ENCODE measurements at regions not wholly inside any gene's neighbourhood (a gene's known extent, or its start where the extent isn't known, plus 50 kb on each side); places are given as distances from the start of the nearest gene placed in this dataset.
"Not testable (repeated sequence)": the region's sequence is repeated elsewhere in the genome, so short reads cannot be mapped to it uniquely, and the experiment has no call there.

GRCh38 chr11:54797906-54798305 lies 91.3 kb downstream of the OR4A5 start:
- H3K36me3 Mint-ChIP-seq (ENCODE audit: low read depth); DNase-seq; H3K27ac Mint-ChIP-seq; ATAC-seq; H3K4me3 Mint-ChIP-seq; H3K27me3 Mint-ChIP-seq; H3K4me1 Mint-ChIP-seq: not testable (repeated sequence)
- peaks cover 56% of the 10 kb centered on the region for H3K9me3 Mint-ChIP-seq

- no peaks in the 10 kb centered on the region for H3K4me1 Mint-ChIP-seq
- peaks cover 59% of the 10 kb centered on the region for H3K9me3 Mint-ChIP-seq
- DNase-seq (no peak), ATAC-seq (no peak)
- no peak overlapping the region for H3K4me3 Mint-ChIP-seq
- no peak overlapping the region for H3K27ac Mint-ChIP-seq
- H3K36me3 Mint-ChIP-seq (ENCODE audit: low read depth): peaks cover 2% of the 10 kb centered on the region
- H3K27me3 Mint-ChIP-seq: no peaks in the 10 kb centered on the region
Observed at GRCh38 chr11:54832676-54833075, 126.0 kb downstream of the OR4A5 start.

- H3K36me3 Mint-ChIP-seq (ENCODE audit: low read depth); DNase-seq; ATAC-seq; H3K4me3 Mint-ChIP-seq; H3K27me3 Mint-ChIP-seq; H3K27ac Mint-ChIP-seq; H3K4me1 Mint-ChIP-seq: not testable (repeated sequence)
- H3K9me3 Mint-ChIP-seq: peaks cover 51% of the 10 kb centered on the region
Observed at GRCh38 chr11:54855047-54855446, 148.4 kb downstream of the OR4A5 start.
